ENCODE measurements at regions not wholly inside any gene's neighbourhood (a gene's known extent, or its start where the extent isn't known, plus 50 kb on each side); places are given as distances from the start of the nearest gene placed in this dataset.
"Not testable (repeated sequence)": the region's sequence is repeated elsewhere in the genome, so short reads cannot be mapped to it uniquely, and the experiment has no call there.

DNA sequence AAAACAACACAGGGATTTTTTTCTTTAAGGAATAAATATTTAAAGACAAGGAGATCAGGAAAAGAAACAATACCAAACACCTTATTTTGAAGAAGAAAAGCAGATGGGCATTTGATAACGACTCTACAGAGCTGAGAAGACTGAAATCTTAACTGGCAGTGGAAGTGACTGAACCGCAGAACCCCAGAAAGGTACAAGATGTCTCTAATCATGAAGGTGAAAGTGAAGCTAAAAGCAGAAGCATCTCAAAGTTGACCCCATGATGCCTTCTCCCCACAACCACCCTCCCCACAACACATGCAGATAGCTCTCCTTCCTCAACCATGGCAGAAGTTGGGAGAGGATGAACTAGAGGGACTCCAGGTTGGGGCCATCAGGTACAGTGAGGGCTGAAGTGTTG is 129.6 kb downstream of the ZNF648 start:
- no peaks in the 10 kb centered on the region for H3K9me3 Mint-ChIP-seq (ENCODE audit: unreplicated experiment)
- no peaks in the 10 kb centered on the region for H3K4me1 Mint-ChIP-seq (ENCODE audit: unreplicated experiment)
- TF ChIP-seq, protein P1, sequence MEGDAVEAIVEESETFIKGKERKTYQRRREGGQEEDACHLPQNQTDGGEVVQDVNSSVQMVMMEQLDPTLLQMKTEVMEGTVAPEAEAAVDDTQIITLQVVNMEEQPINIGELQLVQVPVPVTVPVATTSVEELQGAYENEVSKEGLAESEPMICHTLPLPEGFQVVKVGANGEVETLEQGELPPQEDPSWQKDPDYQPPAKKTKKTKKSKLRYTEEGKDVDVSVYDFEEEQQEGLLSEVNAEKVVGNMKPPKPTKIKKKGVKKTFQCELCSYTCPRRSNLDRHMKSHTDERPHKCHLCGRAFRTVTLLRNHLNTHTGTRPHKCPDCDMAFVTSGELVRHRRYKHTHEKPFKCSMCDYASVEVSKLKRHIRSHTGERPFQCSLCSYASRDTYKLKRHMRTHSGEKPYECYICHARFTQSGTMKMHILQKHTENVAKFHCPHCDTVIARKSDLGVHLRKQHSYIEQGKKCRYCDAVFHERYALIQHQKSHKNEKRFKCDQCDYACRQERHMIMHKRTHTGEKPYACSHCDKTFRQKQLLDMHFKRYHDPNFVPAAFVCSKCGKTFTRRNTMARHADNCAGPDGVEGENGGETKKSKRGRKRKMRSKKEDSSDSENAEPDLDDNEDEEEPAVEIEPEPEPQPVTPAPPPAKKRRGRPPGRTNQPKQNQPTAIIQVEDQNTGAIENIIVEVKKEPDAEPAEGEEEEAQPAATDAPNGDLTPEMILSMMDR (IDR thresholded peaks at IDR 0.05): no peak
- H3K36me3 Mint-ChIP-seq (ENCODE audit: unreplicated experiment): no peaks in the 10 kb centered on the region
- DNase-seq (ENCODE audit: extremely low spot score, unreplicated experiment): no peak
- no peaks in the 10 kb centered on the region for H3K27me3 Mint-ChIP-seq (ENCODE audit: unreplicated experiment)
- H3K27ac Mint-ChIP-seq (ENCODE audit: unreplicated experiment): no peak overlapping the region
- H3K4me3 Mint-ChIP-seq (ENCODE audit: unreplicated experiment): no peak overlapping the region

DNA sequence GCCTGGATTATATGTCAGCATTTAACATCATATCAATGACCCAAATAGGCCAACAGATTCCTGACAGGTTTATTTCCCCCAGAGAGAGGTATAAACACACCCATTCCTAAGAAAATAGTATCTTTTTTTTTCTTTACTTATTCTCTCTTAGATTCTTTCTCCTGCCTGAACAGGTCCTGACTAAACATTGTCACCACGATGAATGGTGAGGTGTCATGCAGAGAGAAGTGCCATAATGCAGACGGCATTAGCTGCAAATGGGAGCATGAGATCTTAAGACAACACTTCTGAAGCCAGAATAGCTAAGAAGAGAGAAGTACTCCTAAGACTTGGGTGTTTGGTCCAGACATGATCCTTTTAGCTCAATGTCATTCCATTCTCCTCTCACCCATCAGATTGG is 131.3 kb downstream of the ZNF648 start:
- Mint-ChIP-seq H3K27me3 (ENCODE audit: unreplicated experiment) (no peaks in the 10 kb centered on the region), H3K4me1 (ENCODE audit: unreplicated experiment) (no peaks in the 10 kb centered on the region), H3K9me3 (ENCODE audit: unreplicated experiment) (peaks cover 6% of the 10 kb centered on the region)

DNA sequence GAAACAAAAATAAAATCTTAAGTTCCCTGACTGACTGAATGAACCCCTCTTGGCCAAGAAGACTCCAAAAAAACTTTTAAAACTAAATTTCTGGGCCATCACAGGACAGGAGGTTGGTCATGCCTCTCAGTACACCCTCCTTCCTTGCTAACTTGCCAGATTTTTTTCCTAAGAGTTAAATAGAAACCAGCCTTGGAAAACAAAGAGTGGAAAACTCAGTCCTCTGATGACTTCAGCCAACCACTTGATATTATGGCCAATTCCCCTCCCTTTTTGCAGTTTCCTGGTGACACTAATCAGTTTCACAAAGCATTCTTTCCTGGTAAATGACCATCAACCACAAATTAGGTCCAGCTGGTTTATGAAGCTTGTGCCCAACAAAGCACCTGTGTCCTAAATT is 134.8 kb downstream of the ZNF648 start:
- Mint-ChIP-seq H3K36me3 (ENCODE audit: unreplicated experiment) (no peaks in the 10 kb centered on the region), H3K9me3 (ENCODE audit: unreplicated experiment) (peaks cover 9% of the 10 kb centered on the region), H3K4me1 (ENCODE audit: unreplicated experiment) (no peaks in the 10 kb centered on the region), H3K27me3 (ENCODE audit: unreplicated experiment) (no peaks in the 10 kb centered on the region), H3K27ac (ENCODE audit: unreplicated experiment) (no peak overlapping the region), H3K4me3 (ENCODE audit: unreplicated experiment) (no peak overlapping the region)
- TF ChIP-seq, protein P1 (IDR thresholded peaks at IDR 0.05): no peak
- DNase-seq (ENCODE audit: extremely low spot score, unreplicated experiment): no peak

More for the DNA sequence above, 131.3 kb downstream of the ZNF648 start:
- no peak for DNase-seq (ENCODE audit: extremely low spot score, unreplicated experiment)
- Mint-ChIP-seq H3K27ac (ENCODE audit: unreplicated experiment) (no peak overlapping the region), H3K4me3 (ENCODE audit: unreplicated experiment) (no peak overlapping the region), H3K36me3 (ENCODE audit: unreplicated experiment) (no peaks in the 10 kb centered on the region)
- TF ChIP-seq, protein P1 (IDR thresholded peaks at IDR 0.05): no peak

DNA sequence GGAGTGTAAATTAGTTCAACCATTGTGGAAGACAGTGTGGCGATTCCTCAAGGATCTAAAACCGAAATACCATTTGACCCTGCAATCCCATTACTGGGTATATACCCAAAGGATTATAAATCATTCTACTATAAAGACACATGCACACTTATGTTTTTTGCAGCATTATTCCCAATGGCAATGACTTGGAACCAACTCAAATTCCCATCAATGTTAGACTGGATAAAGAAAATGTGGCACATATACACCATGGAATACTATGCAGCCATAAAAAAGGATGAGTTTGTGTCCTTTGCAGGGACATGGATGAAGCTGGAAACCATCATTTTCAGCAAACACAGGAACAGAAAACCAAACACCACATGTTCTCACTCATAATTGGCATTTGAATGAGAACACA is 137.5 kb downstream of the ZNF648 start:
- not testable (repeated sequence) for DNase-seq (ENCODE audit: extremely low spot score, unreplicated experiment); H3K9me3 Mint-ChIP-seq (ENCODE audit: unreplicated experiment); H3K36me3 Mint-ChIP-seq (ENCODE audit: unreplicated experiment); H3K4me3 Mint-ChIP-seq (ENCODE audit: unreplicated experiment); H3K4me1 Mint-ChIP-seq (ENCODE audit: unreplicated experiment); H3K27ac Mint-ChIP-seq (ENCODE audit: unreplicated experiment); H3K27me3 Mint-ChIP-seq (ENCODE audit: unreplicated experiment)

DNA sequence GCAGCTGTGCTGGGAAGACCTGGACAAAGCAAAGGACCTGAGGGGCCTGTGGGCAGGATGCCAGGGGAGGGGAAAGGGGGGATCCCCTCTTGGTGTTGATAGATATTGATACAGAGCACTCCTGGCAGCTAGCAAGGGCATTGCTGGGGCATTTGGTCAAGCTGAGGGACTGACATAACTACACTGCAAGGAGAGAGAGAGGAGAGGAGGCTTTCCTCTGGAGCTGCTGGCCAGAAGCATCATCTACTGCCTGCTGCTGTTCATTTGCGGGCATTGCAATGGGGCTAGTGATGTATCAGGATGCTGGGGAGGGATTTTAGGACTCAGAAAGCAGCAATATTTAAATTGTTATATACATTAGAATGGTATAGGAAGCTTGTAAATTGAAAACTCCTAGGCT is 142.0 kb downstream of the ZNF648 start:
- no peak for DNase-seq (ENCODE audit: extremely low spot score, unreplicated experiment)
- Mint-ChIP-seq H3K9me3 (ENCODE audit: unreplicated experiment) (peaks cover 8% of the 10 kb centered on the region), H3K27ac (ENCODE audit: unreplicated experiment) (no peak overlapping the region), H3K4me3 (ENCODE audit: unreplicated experiment) (no peak overlapping the region), H3K4me1 (ENCODE audit: unreplicated experiment) (no peaks in the 10 kb centered on the region), H3K36me3 (ENCODE audit: unreplicated experiment) (no peaks in the 10 kb centered on the region), H3K27me3 (ENCODE audit: unreplicated experiment) (no peaks in the 10 kb centered on the region)
- TF ChIP-seq, protein P1 (IDR thresholded peaks at IDR 0.05): no peak

DNA sequence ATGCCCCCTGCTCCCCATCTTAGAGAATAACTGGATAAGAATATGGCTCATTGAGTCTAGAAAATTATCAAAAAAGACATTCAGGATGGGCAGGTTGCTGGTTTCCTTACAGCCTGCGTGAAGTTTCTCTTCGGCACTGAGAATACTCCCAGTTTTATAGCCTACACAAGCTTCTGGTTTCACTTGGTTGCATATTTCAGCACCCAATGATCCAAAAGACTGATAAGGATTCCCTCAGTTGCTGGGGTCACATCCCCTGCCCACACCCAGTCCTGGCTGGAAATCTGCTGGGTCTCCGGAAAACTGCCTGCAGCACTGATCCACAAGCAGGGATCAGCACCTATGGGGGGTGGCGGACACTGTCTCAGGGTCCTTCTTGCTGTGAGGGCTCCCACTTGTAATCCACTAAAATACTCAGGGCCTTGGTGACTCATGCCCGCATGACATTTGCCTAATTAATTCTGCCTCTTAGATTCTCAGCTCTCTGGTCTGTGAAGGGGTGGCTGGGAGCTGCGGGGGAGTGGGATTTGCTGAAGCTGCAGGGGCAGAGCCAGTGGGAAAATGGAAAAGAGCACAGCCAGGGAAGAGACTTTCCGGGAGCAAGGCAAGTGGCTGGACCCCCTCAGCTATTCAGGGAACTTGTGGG is 142.5 kb downstream of the ZNF648 start:
- Mint-ChIP-seq H3K4me3 (ENCODE audit: unreplicated experiment) (no peak overlapping the region), H3K9me3 (ENCODE audit: unreplicated experiment) (peaks cover 12% of the 10 kb centered on the region), H3K27ac (ENCODE audit: unreplicated experiment) (no peak overlapping the region), H3K27me3 (ENCODE audit: unreplicated experiment) (no peaks in the 10 kb centered on the region), H3K36me3 (ENCODE audit: unreplicated experiment) (no peaks in the 10 kb centered on the region), H3K4me1 (ENCODE audit: unreplicated experiment) (no peaks in the 10 kb centered on the region)
- TF ChIP-seq, protein P1 (IDR thresholded peaks at IDR 0.05): no peak
- no peak for DNase-seq (ENCODE audit: extremely low spot score, unreplicated experiment)

Data from osteocyte (in vitro differentiated cells).